Mesendoderm (in vitro differentiated cells): ENCODE measurements at regions not wholly inside any gene's neighbourhood (a gene's known extent, or its start where the extent isn't known, plus 50 kb on each side); places are given as distances from the start of the nearest gene placed in this dataset.

ENCODE experiments used
- DNase-seq: peaks from one replicate; pipeline ENCODE4 v3.0.0; 2013
- H2AK5ac ChIP-seq: 2 replicates; pipeline ENCODE4 v1.6.1; 2013; ENCODE audit warnings: low read length, inconsistent platforms
- H2BK120ac ChIP-seq: 2 replicates; pipeline ENCODE4 v1.6.1; 2013; ENCODE audit warnings: low read depth, mild to moderate bottlenecking, low read length, moderate library complexity, mixed read lengths
- H2BK15ac ChIP-seq: replicated peaks from 2 replicates; pipeline ENCODE4 v1.6.1; 2013; ENCODE audit warnings: low read depth, mild to moderate bottlenecking, moderate library complexity
- H2BK5ac ChIP-seq: 2 replicates; pipeline ENCODE4 v1.6.1; 2013; ENCODE audit warnings: low read length, inconsistent platforms
- H3K18ac ChIP-seq: 2 replicates; pipeline ENCODE4 v1.6.1; 2013; ENCODE audit warnings: mild to moderate bottlenecking, low read length, mixed read lengths
- H3K23ac ChIP-seq: one replicate; pipeline ENCODE4 v1.6.1; 2013; ENCODE audit warnings: low read length
- H3K27ac ChIP-seq: 2 replicates; pipeline ENCODE4 v1.5.1; 2013; ENCODE audit warnings: low read depth, mild to moderate bottlenecking, inconsistent platforms, low read length, moderate library complexity
- H3K27me3 ChIP-seq: 2 replicates; pipeline ENCODE4 v1.6.1; 2013; ENCODE audit warnings: low read length, control low read depth, mild to moderate bottlenecking, inconsistent platforms; ENCODE audit not compliant: insufficient read depth, poor library complexity
- H3K36me3 ChIP-seq: 2 replicates; pipeline ENCODE4 v1.6.1; 2013; ENCODE audit warnings: low read length, inconsistent platforms; ENCODE audit not compliant: control insufficient read depth, insufficient read depth
- H3K4ac ChIP-seq: one replicate; pipeline ENCODE4 v1.6.1; 2013; ENCODE audit warnings: low read depth, mild to moderate bottlenecking, low read length, moderate library complexity
- H3K4me1 ChIP-seq: 2 replicates; pipeline ENCODE4 v1.6.1; 2013; ENCODE audit warnings: low read depth, low read length, inconsistent platforms; ENCODE audit not compliant: control insufficient read depth
- H3K4me2 ChIP-seq: 2 replicates; pipeline ENCODE4 v1.6.1; 2013; ENCODE audit warnings: low read length
- H3K4me3 ChIP-seq: 2 replicates; pipeline ENCODE4 v1.5.1; 2013; ENCODE audit warnings: mild to moderate bottlenecking, low read length
- H3K56ac ChIP-seq: one replicate; pipeline ENCODE4 v1.6.1; 2013; ENCODE audit warnings: low read length
- H3K79me1 ChIP-seq: 2 replicates; pipeline ENCODE4 v1.6.1; 2013; ENCODE audit warnings: low read length, inconsistent platforms
- H3K79me2 ChIP-seq: 2 replicates; pipeline ENCODE4 v1.6.1; 2013; ENCODE audit warnings: mild to moderate bottlenecking, low read length; ENCODE audit not compliant: control insufficient read depth, insufficient read depth
- H3K9ac ChIP-seq: 2 replicates; pipeline ENCODE4 v1.6.1; 2013; ENCODE audit warnings: low read length, inconsistent platforms
- H4K5ac ChIP-seq: one replicate; pipeline ENCODE4 v1.6.1; 2013; ENCODE audit warnings: low read length
- H4K8ac ChIP-seq: one replicate; pipeline ENCODE4 v1.6.1; 2013; ENCODE audit warnings: low read depth, mild to moderate bottlenecking, control low read depth, low read length, moderate library complexity
- WGBS: extraction: QIAGEN DNeasy Blood & Tissue Kit; methylation state at CpG from one replicate; pipeline ENCODE4 v1.1.7; 2013; ENCODE audit warnings: low lambda C conversion rate, missing lambda C conversion rate; ENCODE audit not compliant: insufficient coverage; ENCODE audit errors: extremely low coverage; 5-methylcytosine and 5-hydroxymethylcytosine counted together

- no CpG with 5 or more reads among the region's 27 CpGs for WGBS
- H2BK5ac ChIP-seq, result no peak overlapping the region
- H2AK5ac ChIP-seq, result no peak overlapping the region
- no peak overlapping the region for H3K18ac ChIP-seq
- H2BK15ac ChIP-seq, result no peak overlapping the region
- no peaks in the 10 kb centered on the region for H3K36me3 ChIP-seq
- peak overlapping the region; percentile 84 for H3K4me2 ChIP-seq
- peak; percentile 41 for DNase-seq
- no peak overlapping the region for H3K56ac ChIP-seq
- H3K27me3 ChIP-seq, result peaks cover 51% of the 10 kb centered on the region
- H3K4me3 ChIP-seq, result no peak overlapping the region
- H3K4ac ChIP-seq, result no peak overlapping the region
- no peaks in the 10 kb centered on the region for H3K79me2 ChIP-seq
- H4K5ac ChIP-seq, result no peak overlapping the region
- no peak overlapping the region for H3K23ac ChIP-seq
- no peak overlapping the region for H2BK120ac ChIP-seq
- no peak overlapping the region for H3K9ac ChIP-seq
- H3K27ac ChIP-seq, result no peak overlapping the region
- H4K8ac ChIP-seq, result no peak overlapping the region
- H3K4me1 ChIP-seq, result peaks cover 2% of the 10 kb centered on the region
- no peaks in the 10 kb centered on the region for H3K79me1 ChIP-seq
Observed at GRCh38 chr6:165986914-165987482, 180.7 kb downstream of the TBXT start.

- no peak overlapping the region for H3K27ac ChIP-seq
- H3K23ac ChIP-seq, result no peak overlapping the region
- WGBS, result no CpG with 5 or more reads among the region's 8 CpGs
- H4K5ac ChIP-seq, result no peak overlapping the region
- no peak overlapping the region for H2AK5ac ChIP-seq
- H3K56ac ChIP-seq, result no peak overlapping the region
- no peaks in the 10 kb centered on the region for H3K79me2 ChIP-seq
- no peaks in the 10 kb centered on the region for H3K36me3 ChIP-seq
- H3K4me1 ChIP-seq, result peaks cover 2% of the 10 kb centered on the region
- no peak overlapping the region for H3K18ac ChIP-seq
- no peak overlapping the region for H2BK120ac ChIP-seq
- H3K4me2 ChIP-seq, result no peak overlapping the region
- no peak overlapping the region for H3K9ac ChIP-seq
- H4K8ac ChIP-seq, result no peak overlapping the region
- DNase-seq, result no peak
- H3K4me3 ChIP-seq, result no peak overlapping the region
- H2BK15ac ChIP-seq, result no peak overlapping the region
- no peaks in the 10 kb centered on the region for H3K79me1 ChIP-seq
- H2BK5ac ChIP-seq, result no peak overlapping the region
- H3K27me3 ChIP-seq, result peaks cover 51% of the 10 kb centered on the region
- no peak overlapping the region for H3K4ac ChIP-seq
Observed at GRCh38 chr6:165986311-165986913, 181.2 kb downstream of the TBXT start.

- no peak overlapping the region for H3K4me2 ChIP-seq
Observed at GRCh38 chr6:165985806-165986299, 181.8 kb downstream of the TBXT start.

GRCh38 chr6:165985281-165985805 lies 182.3 kb downstream of the TBXT start:
- Histone ChIP-seq H4K5ac (no peak overlapping the region), H3K27me3 (peaks cover 45% of the 10 kb centered on the region), H2BK15ac (no peak overlapping the region), H3K9ac (no peak overlapping the region), H3K4me3 (no peak overlapping the region), H2BK5ac (no peak overlapping the region), H3K4me1 (peaks cover 2% of the 10 kb centered on the region), H3K79me2 (no peaks in the 10 kb centered on the region), H3K4me2 (no peak overlapping the region), H3K18ac (no peak overlapping the region), H3K56ac (no peak overlapping the region), H3K23ac (no peak overlapping the region), H2AK5ac (no peak overlapping the region), H3K4ac (no peak overlapping the region), H4K8ac (no peak overlapping the region), H3K27ac (no peak overlapping the region), H3K79me1 (no peaks in the 10 kb centered on the region), H2BK120ac (no peak overlapping the region), H3K36me3 (no peaks in the 10 kb centered on the region)
- no peak for DNase-seq
- WGBS, result no CpG with 5 or more reads among the region's 7 CpGs

More at GRCh38 chr6:165985806-165986299, 181.8 kb downstream of the TBXT start:
- H3K23ac ChIP-seq, result no peak overlapping the region
- no peak overlapping the region for H4K5ac ChIP-seq
- H2BK5ac ChIP-seq, result no peak overlapping the region
- no peaks in the 10 kb centered on the region for H3K79me1 ChIP-seq
- no peak overlapping the region for H2BK120ac ChIP-seq
- peaks cover 50% of the 10 kb centered on the region for H3K27me3 ChIP-seq
- H3K4me3 ChIP-seq, result no peak overlapping the region
- no peak overlapping the region for H3K27ac ChIP-seq
- peak; percentile 59 for DNase-seq
- no peak overlapping the region for H3K56ac ChIP-seq
- H4K8ac ChIP-seq, result no peak overlapping the region
- no peak overlapping the region for H2AK5ac ChIP-seq
- no peak overlapping the region for H3K9ac ChIP-seq
- H3K4me1 ChIP-seq, result peaks cover 2% of the 10 kb centered on the region
- no peaks in the 10 kb centered on the region for H3K79me2 ChIP-seq
- no peak overlapping the region for H2BK15ac ChIP-seq
- no peaks in the 10 kb centered on the region for H3K36me3 ChIP-seq
- WGBS, result no CpG with 5 or more reads among the region's 14 CpGs
- H3K4ac ChIP-seq, result no peak overlapping the region
- no peak overlapping the region for H3K18ac ChIP-seq

GRCh38 chr6:165984729-165985275 lies 182.8 kb downstream of the TBXT start:
- WGBS, result no CpG with 5 or more reads among the region's 11 CpGs
- no peaks in the 10 kb centered on the region for H3K36me3 ChIP-seq
- H4K8ac ChIP-seq, result no peak overlapping the region
- H3K27me3 ChIP-seq, result peaks cover 39% of the 10 kb centered on the region
- no peak overlapping the region for H3K56ac ChIP-seq
- no peak overlapping the region for H3K4ac ChIP-seq
- no peak overlapping the region for H2BK5ac ChIP-seq
- no peak overlapping the region for H3K4me3 ChIP-seq
- no peaks in the 10 kb centered on the region for H3K79me1 ChIP-seq
- no peak overlapping the region for H3K18ac ChIP-seq
- H3K4me2 ChIP-seq, result no peak overlapping the region
- H3K27ac ChIP-seq, result no peak overlapping the region
- H2AK5ac ChIP-seq, result no peak overlapping the region
- no peaks in the 10 kb centered on the region for H3K79me2 ChIP-seq
- H2BK15ac ChIP-seq, result no peak overlapping the region
- no peak overlapping the region for H2BK120ac ChIP-seq
- DNase-seq, result no peak
- peaks cover 2% of the 10 kb centered on the region for H3K4me1 ChIP-seq
- no peak overlapping the region for H3K9ac ChIP-seq
- no peak overlapping the region for H4K5ac ChIP-seq
- H3K23ac ChIP-seq, result no peak overlapping the region
